ENCODE measurements at regions not wholly inside any gene's neighbourhood (a gene's known extent, or its start where the extent isn't known, plus 50 kb on each side); places are given as distances from the start of the nearest gene placed in this dataset.

DNA sequence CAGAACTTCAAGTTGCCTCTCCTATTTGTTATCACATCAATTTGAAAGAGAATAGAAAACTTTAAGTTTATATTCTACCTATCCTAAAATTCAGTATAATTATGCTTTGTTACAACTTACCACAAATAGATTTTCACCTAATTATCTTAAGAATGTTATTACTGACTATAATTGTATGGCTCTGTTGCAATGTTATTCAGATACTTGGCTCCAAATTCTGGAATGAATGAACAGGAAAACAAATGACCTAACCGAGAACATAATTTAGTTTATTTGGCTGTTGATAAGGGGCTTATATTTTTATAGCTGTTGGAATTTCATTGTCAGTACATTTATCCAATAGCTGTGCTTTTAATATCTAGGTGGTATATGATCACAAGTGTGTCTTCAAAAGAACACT lies 173.2 kb upstream of the GULP1 start:
- TF ChIP-seq, protein P1, sequence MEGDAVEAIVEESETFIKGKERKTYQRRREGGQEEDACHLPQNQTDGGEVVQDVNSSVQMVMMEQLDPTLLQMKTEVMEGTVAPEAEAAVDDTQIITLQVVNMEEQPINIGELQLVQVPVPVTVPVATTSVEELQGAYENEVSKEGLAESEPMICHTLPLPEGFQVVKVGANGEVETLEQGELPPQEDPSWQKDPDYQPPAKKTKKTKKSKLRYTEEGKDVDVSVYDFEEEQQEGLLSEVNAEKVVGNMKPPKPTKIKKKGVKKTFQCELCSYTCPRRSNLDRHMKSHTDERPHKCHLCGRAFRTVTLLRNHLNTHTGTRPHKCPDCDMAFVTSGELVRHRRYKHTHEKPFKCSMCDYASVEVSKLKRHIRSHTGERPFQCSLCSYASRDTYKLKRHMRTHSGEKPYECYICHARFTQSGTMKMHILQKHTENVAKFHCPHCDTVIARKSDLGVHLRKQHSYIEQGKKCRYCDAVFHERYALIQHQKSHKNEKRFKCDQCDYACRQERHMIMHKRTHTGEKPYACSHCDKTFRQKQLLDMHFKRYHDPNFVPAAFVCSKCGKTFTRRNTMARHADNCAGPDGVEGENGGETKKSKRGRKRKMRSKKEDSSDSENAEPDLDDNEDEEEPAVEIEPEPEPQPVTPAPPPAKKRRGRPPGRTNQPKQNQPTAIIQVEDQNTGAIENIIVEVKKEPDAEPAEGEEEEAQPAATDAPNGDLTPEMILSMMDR (conservative IDR thresholded peaks at IDR 0.05; ENCODE audit: low read depth in 2 of 2) = no peak
- TF ChIP-seq EZH2 (IDR thresholded peaks at IDR 0.05; ENCODE audit: low read depth, unreplicated experiment) (no peak), EZH2phosphoT487 (IDR thresholded peaks at IDR 0.05; ENCODE audit: unreplicated experiment) (no peak)
- TF ChIP-seq, protein P2, sequence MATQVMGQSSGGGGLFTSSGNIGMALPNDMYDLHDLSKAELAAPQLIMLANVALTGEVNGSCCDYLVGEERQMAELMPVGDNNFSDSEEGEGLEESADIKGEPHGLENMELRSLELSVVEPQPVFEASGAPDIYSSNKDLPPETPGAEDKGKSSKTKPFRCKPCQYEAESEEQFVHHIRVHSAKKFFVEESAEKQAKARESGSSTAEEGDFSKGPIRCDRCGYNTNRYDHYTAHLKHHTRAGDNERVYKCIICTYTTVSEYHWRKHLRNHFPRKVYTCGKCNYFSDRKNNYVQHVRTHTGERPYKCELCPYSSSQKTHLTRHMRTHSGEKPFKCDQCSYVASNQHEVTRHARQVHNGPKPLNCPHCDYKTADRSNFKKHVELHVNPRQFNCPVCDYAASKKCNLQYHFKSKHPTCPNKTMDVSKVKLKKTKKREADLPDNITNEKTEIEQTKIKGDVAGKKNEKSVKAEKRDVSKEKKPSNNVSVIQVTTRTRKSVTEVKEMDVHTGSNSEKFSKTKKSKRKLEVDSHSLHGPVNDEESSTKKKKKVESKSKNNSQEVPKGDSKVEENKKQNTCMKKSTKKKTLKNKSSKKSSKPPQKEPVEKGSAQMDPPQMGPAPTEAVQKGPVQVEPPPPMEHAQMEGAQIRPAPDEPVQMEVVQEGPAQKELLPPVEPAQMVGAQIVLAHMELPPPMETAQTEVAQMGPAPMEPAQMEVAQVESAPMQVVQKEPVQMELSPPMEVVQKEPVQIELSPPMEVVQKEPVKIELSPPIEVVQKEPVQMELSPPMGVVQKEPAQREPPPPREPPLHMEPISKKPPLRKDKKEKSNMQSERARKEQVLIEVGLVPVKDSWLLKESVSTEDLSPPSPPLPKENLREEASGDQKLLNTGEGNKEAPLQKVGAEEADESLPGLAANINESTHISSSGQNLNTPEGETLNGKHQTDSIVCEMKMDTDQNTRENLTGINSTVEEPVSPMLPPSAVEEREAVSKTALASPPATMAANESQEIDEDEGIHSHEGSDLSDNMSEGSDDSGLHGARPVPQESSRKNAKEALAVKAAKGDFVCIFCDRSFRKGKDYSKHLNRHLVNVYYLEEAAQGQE (IDR thresholded peaks at IDR 0.05; ENCODE audit: unreplicated experiment) = no peak
